NCI-H146 (cell line): ENCODE measurements at regions not wholly inside any gene's neighbourhood (a gene's known extent, or its start where the extent isn't known, plus 50 kb on each side); places are given as distances from the start of the nearest gene placed in this dataset.
"Not testable (repeated sequence)": the region's sequence is repeated elsewhere in the genome, so short reads cannot be mapped to it uniquely, and the experiment has no call there.

Experiments
- DNase-seq: peaks from one replicate; lab custom pipeline; 2025; lab: John Stamatoyannopoulos, UW

- DNase-seq = no peak
Measured at GRCh38 chr14:39576258-39576657, 144.0 kb upstream of the FBXO33 start.

GRCh38 chr14:39568809-39569538 lies 136.7 kb upstream of the FBXO33 start:
- DNase-seq = no peak

- DNase-seq = no peak
Measured at GRCh38 chr14:39566795-39567194, 134.6 kb upstream of the FBXO33 start.

GRCh38 chr14:39563361-39563760 lies 131.1 kb upstream of the FBXO33 start:
- no peak for DNase-seq

GRCh38 chr14:39562175-39562574 lies 129.9 kb upstream of the FBXO33 start:
- DNase-seq = no peak

GRCh38 chr14:39558525-39558924 lies 126.3 kb upstream of the FBXO33 start:
- no peak for DNase-seq

GRCh38 chr14:39555749-39556148 lies 123.5 kb upstream of the FBXO33 start:
- DNase-seq = no peak

GRCh38 chr14:39554576-39554975 lies 122.3 kb upstream of the FBXO33 start:
- no peak for DNase-seq

- DNase-seq = peak; percentile 47
Measured at GRCh38 chr14:39548358-39548757, 116.1 kb upstream of the FBXO33 start.

- DNase-seq = no peak
Measured at GRCh38 chr14:39547845-39548244, 115.6 kb upstream of the FBXO33 start.

- no peak for DNase-seq
Measured at GRCh38 chr14:39505812-39506211, 73.6 kb upstream of the FBXO33 start.

- no peak for DNase-seq
Measured at GRCh38 chr14:39500253-39500652, 68.0 kb upstream of the FBXO33 start.

GRCh38 chr14:39499514-39499913 lies 67.3 kb upstream of the FBXO33 start:
- DNase-seq = no peak

GRCh38 chr14:39497677-39498076 lies 65.4 kb upstream of the FBXO33 start:
- DNase-seq = not testable (repeated sequence)

- no peak for DNase-seq
Measured at GRCh38 chr14:39492267-39492666, 60.0 kb upstream of the FBXO33 start.

- DNase-seq = peak; percentile 29
Measured at GRCh38 chr14:39491134-39491571, 58.9 kb upstream of the FBXO33 start.

GRCh38 chr14:39488600-39488999 lies 56.4 kb upstream of the FBXO33 start:
- DNase-seq = peak; percentile 48

GRCh38 chr14:39483682-39484081 lies 51.4 kb upstream of the FBXO33 start:
- DNase-seq = no peak
